GM21723 (cell line): ENCODE measurements at regions not wholly inside any gene's neighbourhood (a gene's known extent, or its start where the extent isn't known, plus 50 kb on each side); places are given as distances from the start of the nearest gene placed in this dataset.

ENCODE experiments used
- ATAC-seq: cut with Tn5 transposase; IDR thresholded peaks from one replicate; pipeline ENCODE4 v1.9.1; 2021; ENCODE audit warnings: mild to moderate bottlenecking, moderate library complexity; ENCODE audit not compliant: unreplicated experiment

DNA sequence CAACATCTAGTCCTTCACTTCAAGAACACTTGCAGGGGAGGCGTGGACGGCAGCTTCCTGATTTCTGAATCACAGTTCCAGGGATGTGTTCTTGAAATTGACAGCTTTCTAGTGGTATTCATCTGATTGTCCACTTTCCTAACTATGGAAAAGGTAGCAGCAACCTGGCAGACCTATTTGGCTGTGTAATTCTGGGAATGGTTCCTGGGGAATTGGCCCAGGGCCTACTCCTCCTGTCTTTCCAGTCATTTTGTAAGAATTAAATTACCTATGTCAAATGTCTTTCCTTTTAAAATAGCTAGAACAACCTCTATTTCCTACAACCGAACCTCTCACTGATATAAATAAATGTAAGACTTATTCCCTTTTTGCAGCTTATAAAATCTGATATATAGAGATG lies 85.5 kb upstream of the RSPO3 start:
- no peak for ATAC-seq

- no peak for ATAC-seq
These were observed 66.8 kb upstream of the RSPO3 start for GRCh38 chr6:127051571-127052260.

- no peak for ATAC-seq
These were observed 65.2 kb upstream of the RSPO3 start for GRCh38 chr6:127053032-127053874.

GRCh38 chr6:127053875-127054235 lies 64.6 kb upstream of the RSPO3 start:
- no peak for ATAC-seq

DNA sequence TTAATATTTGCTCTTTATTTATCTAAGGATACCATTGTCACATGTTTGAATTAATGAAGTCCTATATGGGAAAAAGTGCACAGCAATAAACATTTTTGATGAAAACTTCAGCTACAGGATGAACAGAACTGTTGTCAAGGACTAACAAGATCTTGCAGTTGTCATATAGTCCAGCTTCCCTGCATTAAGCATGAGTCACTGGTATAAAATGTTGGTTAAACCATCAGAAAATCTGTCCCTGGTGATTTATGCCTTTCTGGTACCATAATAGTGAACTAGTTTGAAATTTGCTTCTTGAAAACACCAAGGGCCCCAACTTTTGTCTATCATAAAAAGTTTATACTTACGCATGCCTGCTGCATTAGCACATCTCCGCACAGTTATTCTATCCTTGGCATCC lies 60.4 kb upstream of the RSPO3 start:
- ATAC-seq = no peak

DNA sequence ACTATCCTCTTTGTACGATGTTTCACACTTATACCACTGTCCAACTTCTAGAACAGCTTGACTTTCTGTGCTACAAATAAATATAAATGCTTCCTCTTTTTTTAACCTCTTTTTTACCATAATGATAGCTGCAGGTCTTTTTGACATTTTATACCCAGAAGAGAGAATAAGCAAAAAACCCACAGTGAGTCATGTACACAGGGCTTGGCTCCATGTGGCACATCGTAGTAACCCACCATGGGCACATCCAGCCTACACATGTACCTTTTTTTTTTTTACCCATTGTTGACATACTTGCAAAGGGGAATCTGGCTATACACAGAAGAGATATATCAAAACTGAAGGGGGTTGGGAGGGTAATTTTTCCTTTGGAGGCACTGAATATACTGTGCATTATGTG lies 59.5 kb upstream of the RSPO3 start:
- ATAC-seq = no peak
